ENCODE measurements at regions not wholly inside any gene's neighbourhood (a gene's known extent, or its start where the extent isn't known, plus 50 kb on each side); places are given as distances from the start of the nearest gene placed in this dataset.

DNA sequence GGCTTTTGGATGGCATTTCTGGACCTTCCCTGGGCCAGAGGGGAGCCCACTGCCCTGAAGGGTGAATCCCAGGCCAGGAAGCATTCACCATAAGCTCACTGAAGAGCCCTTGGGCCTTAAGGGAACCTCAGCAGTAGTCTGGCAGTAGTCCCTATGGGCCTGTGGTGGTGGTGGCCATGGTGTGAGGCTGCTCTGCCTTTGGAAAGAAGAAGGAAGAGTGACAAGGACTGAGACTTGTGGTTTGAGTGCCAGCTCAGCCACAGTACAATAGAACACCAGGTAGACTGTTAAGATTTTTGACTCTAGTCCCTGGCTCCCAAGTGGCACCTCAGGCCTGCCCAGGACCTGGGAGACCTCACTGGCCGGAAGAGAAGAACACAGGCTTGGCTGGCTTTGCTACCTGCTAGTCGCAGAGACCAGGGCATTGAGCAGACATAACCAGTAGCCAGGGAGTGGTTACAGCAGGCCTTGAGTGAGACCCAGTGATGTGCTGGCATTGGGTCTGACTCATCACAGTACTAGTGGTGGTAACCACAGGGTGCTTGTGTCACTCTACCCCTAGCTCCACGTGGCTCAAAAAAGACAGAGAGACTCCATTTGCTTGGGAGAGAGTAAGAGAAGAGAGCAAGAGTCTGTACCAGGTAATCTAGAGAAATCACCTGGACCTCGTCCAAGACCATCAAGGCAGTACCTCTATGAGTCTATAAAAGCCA is 259.8 kb upstream of the BLID start:
- no peaks in the 10 kb centered on the region for H3K9me1 ChIP-seq (ENCODE audit: control insufficient read depth, insufficient read depth, low read length)
- no TSS peak for BruUV-seq (replicated peaks)
- no peaks in the 10 kb centered on the region for H3K36me3 ChIP-seq (ENCODE audit: control insufficient read depth, insufficient read depth, low read length)
- no peaks in the 10 kb centered on the region for H3K27me3 ChIP-seq (ENCODE audit: control insufficient read depth in 2 of 2, insufficient read depth in 2 of 2, low read length in 2 of 2)
- ChIA-PET POLR2A (interaction anchor here (0.6 kb wide), 1 partner anchor 422 kb away, joined by 3 read pairs; no protein-coding TSS in a partner anchor), CTCF (ENCODE audit: low intra/inter-chr PET ratio) (no interaction called here)
- H3K4me2 ChIP-seq (ENCODE audit: insufficient read depth, low read length) = no peak overlapping the region
- peaks cover 5% of the 10 kb centered on the region; the same call in 1 of the 2 replicates for H3K9me3 ChIP-seq (replicated peaks; ENCODE audit: control insufficient read depth, insufficient read depth, low read depth, low read length)
- H2AFZ ChIP-seq (ENCODE audit: low read depth, low read length) = no peak overlapping the region
- no peak for TF ChIP-seq COPS2 (conservative IDR thresholded peaks at IDR 0.05)
- TF ChIP-seq, protein P1, sequence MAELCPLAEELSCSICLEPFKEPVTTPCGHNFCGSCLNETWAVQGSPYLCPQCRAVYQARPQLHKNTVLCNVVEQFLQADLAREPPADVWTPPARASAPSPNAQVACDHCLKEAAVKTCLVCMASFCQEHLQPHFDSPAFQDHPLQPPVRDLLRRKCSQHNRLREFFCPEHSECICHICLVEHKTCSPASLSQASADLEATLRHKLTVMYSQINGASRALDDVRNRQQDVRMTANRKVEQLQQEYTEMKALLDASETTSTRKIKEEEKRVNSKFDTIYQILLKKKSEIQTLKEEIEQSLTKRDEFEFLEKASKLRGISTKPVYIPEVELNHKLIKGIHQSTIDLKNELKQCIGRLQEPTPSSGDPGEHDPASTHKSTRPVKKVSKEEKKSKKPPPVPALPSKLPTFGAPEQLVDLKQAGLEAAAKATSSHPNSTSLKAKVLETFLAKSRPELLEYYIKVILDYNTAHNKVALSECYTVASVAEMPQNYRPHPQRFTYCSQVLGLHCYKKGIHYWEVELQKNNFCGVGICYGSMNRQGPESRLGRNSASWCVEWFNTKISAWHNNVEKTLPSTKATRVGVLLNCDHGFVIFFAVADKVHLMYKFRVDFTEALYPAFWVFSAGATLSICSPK (IDR thresholded peaks at IDR 0.05; ENCODE audit: borderline replicate concordance) = no peak
- no peak for TF ChIP-seq RREB1 (CRISPR knock-in tag; IDR thresholded peaks at IDR 0.05)
- TF ChIP-seq CTBP1 (IDR thresholded peaks at IDR 0.05; ENCODE audit: borderline replicate concordance) = no peak
- no peak for FAIRE-seq
- no peak for DNase-seq (ENCODE audit: extremely low read depth in 1 of 4, low spot score in 3 of 4)
- no peaks in the 10 kb centered on the region for H4K20me1 ChIP-seq (replicated peaks; ENCODE audit: control insufficient read depth, insufficient read depth, low read length)
- no peak overlapping the region for H3K27ac ChIP-seq (ENCODE audit: extremely low read depth, low read depth, low read length)
- in situ Hi-C loops (cut with MboI) = no loop called here
- no peak overlapping the region for H3K4me3 ChIP-seq
- intact Hi-C loops (cut with micrococcal nuclease) = no loop called here
- no peaks in the 10 kb centered on the region for H3K4me1 ChIP-seq (replicated peaks in 1 of 2; ENCODE audit: control insufficient read depth in 2 of 2, insufficient read depth in 2 of 2, low read length in 2 of 2)
- WGBS (ENCODE audit: insufficient coverage, low coverage, missing lambda C conversion rate) = 4% methylated on average over 4 of the region's 4 CpGs
- ATAC-seq = no peak
- no peaks in the 10 kb centered on the region for H3K79me2 ChIP-seq (ENCODE audit: control insufficient read depth, insufficient read depth, low read length)
- H3K9ac ChIP-seq (ENCODE audit: insufficient read depth in 1 of 2, low read depth in 2 of 2, low read length in 2 of 2) = no peak overlapping the region

Data from K562 (cell line).